Endothelial cell of umbilical vein (primary cell): ENCODE measurements at regions not wholly inside any gene's neighbourhood (a gene's known extent, or its start where the extent isn't known, plus 50 kb on each side); places are given as distances from the start of the nearest gene placed in this dataset.

Experiments
- BruUV-seq: library from RNA; stranded (reverse); fragments of 400-500 nt; replicated peaks from 2 replicates; lab custom pipeline; 2021; lab: Mats Ljungman, UMichigan
- CTCF ChIA-PET: fragments of 300-600, 350-600 bp; sonication (Branson Sonifier 250); formaldehyde crosslinking; loops from one replicate; lab custom pipeline; 2021; ENCODE audit warnings: antibody characterized with exemption, inconsistent platforms; lab: Charles Lee
- POLR2A ChIA-PET: fragments of 300-600, 350-600 bp; sonication (Branson Sonifier 250); formaldehyde crosslinking; loops from one replicate; lab custom pipeline; 2021; ENCODE audit warnings: antibody characterized with exemption, inconsistent platforms; lab: Charles Lee
- DNase-seq: peaks from one replicate; pipeline ENCODE4 v3.0.0-alpha.2; 2011; ENCODE audit warnings: low read depth, low spot score
- FAIRE-seq: peaks from 2 replicates; lab custom pipeline; 2011; peaks lifted over from hg19 to GRCh38; lab: Jason Lieb, UNC
- H2AFZ ChIP-seq: 2 replicates; pipeline ENCODE4 v1.6.0; 2012; ENCODE audit warnings: low read depth, low read length, control low read depth, inconsistent platforms
- H3K27ac ChIP-seq: 2 replicates; pipeline ENCODE4 v1.5.1; 2011; ENCODE audit warnings: low read depth, mild to moderate bottlenecking, control low read depth, low read length, moderate library complexity; ENCODE audit not compliant: insufficient read depth
- H3K27me3 ChIP-seq, 2 experiments: 2 replicates each; pipeline versions ENCODE4 v1.6.0 to v1.6.1; 2011; ENCODE audit warnings: low read length in 2 of 2, mixed read lengths in 1 of 2; ENCODE audit not compliant: control insufficient read depth in 2 of 2, insufficient read depth in 2 of 2
- H3K36me3 ChIP-seq, 2 experiments: 2 replicates in 1 of 2; 3 replicates in 1 of 2; pipeline ENCODE4 v1.5.1; 2011; ENCODE audit warnings: low read length in 2 of 2, mild to moderate bottlenecking in 1 of 2, moderate library complexity in 1 of 2; ENCODE audit not compliant: control insufficient read depth in 2 of 2, insufficient read depth in 2 of 2; ENCODE audit errors: extremely low read depth in 1 of 2
- H3K4me1 ChIP-seq: 3 replicates; pipeline ENCODE4 v1.5.1; 2011; ENCODE audit warnings: mild to moderate bottlenecking, low read length; ENCODE audit not compliant: control insufficient read depth, insufficient read depth; ENCODE audit errors: extremely low read depth
- H3K4me2 ChIP-seq: 2 replicates; pipeline ENCODE4 v1.6.1; 2011; ENCODE audit warnings: low read length, control low read depth, mixed read lengths; ENCODE audit not compliant: insufficient read depth
- H3K4me3 ChIP-seq, 3 experiments: fragments of 200-600 bp in 1 of 3; sonication (generic), shearing (Covaris generic) in 1 of 3; replicated peaks in 1 of 3; 2 replicates each; pipeline ENCODE4 v1.5.1; 2011 to 2016; ENCODE audit warnings: control low read depth in 3 of 3, low read length in 3 of 3, mild to moderate bottlenecking in 2 of 3, inconsistent platforms in 1 of 3, low read depth in 1 of 3, moderate library complexity in 1 of 3; ENCODE audit not compliant: insufficient read depth in 1 of 3
- H3K79me2 ChIP-seq: 2 replicates; pipeline ENCODE4 v1.6.0; 2012; ENCODE audit warnings: low read length, inconsistent platforms; ENCODE audit not compliant: control insufficient read depth, insufficient read depth
- H3K9ac ChIP-seq: replicated peaks from 2 replicates; pipeline ENCODE3; 2011; ENCODE audit warnings: low read length, control low read depth; ENCODE audit not compliant: insufficient read depth; ENCODE audit errors: extremely low read depth
- H3K9me1 ChIP-seq: replicated peaks from 3 replicates; pipeline ENCODE4 v1.6.0; 2011; ENCODE audit warnings: mild to moderate bottlenecking, low read length; ENCODE audit not compliant: control insufficient read depth, insufficient read depth; ENCODE audit errors: extremely low read depth
- H3K9me3 ChIP-seq: replicated peaks from 2 replicates; pipeline ENCODE4 v1.5.1; 2012; ENCODE audit warnings: low read length, inconsistent platforms; ENCODE audit not compliant: control insufficient read depth, insufficient read depth
- H4K20me1 ChIP-seq: replicated peaks from 2 replicates; pipeline ENCODE3; 2011; ENCODE audit warnings: mild to moderate bottlenecking, low read length; ENCODE audit not compliant: control insufficient read depth, insufficient read depth; ENCODE audit errors: extremely low read depth
- EZH2 ChIP-seq: IDR thresholded peaks from 2 replicates; pipeline ENCODE4 v1.6.1; 2012; ENCODE audit warnings: borderline replicate concordance, low read depth, mild to moderate bottlenecking, moderate library complexity, low read length, inconsistent platforms; ENCODE audit not compliant: severe bottlenecking
- FOS ChIP-seq: IDR thresholded peaks from 2 replicates; pipeline ENCODE4 v1.6.1; 2011; ENCODE audit warnings: mild to moderate bottlenecking, low read length, moderate library complexity, borderline replicate concordance; ENCODE audit not compliant: insufficient read depth
- GATA2 ChIP-seq: IDR thresholded peaks from 2 replicates; pipeline ENCODE4 v1.7.0; 2011; ENCODE audit warnings: low read depth, mild to moderate bottlenecking, moderate library complexity, mixed read lengths, low read length; ENCODE audit not compliant: insufficient read length, insufficient read depth
- JUN ChIP-seq: IDR thresholded peaks from 2 replicates; pipeline ENCODE4 v1.6.1; 2011; ENCODE audit warnings: borderline replicate concordance, low read depth; ENCODE audit not compliant: insufficient read length, insufficient read depth
- MAX ChIP-seq: IDR thresholded peaks from 2 replicates; pipeline ENCODE4 v1.6.1; 2011; ENCODE audit not compliant: insufficient read depth, insufficient read length
- MYC ChIP-seq: IDR thresholded peaks from one replicate; pipeline ENCODE4 v1.6.1; 2011; ENCODE audit warnings: mild to moderate bottlenecking, low read depth, low read length
- POLR2A ChIP-seq: IDR thresholded peaks from 2 replicates; pipeline ENCODE4 v1.6.1; 2012; ENCODE audit warnings: low read depth, mild to moderate bottlenecking, control low read depth, low read length
- POLR2AphosphoS5 ChIP-seq: IDR thresholded peaks from 2 replicates; pipeline ENCODE4 v1.6.1; 2012; ENCODE audit warnings: low read depth, mild to moderate bottlenecking, control low read depth, low read length, moderate library complexity; ENCODE audit not compliant: insufficient read depth
- dilution Hi-C: fragments of 300-500 bp; cut with MboI; formaldehyde crosslinking; loops from one replicate; pipeline ENCODE4 v1.15.0; 2019; ENCODE audit warnings: low sequenced_read_pairs; ENCODE audit not compliant: extremely low pct_ligation_motif_present
- intact Hi-C: fragments of 100-400 bp; cut with micrococcal nuclease; formaldehyde crosslinking; loops from one replicate; pipeline ENCODE4 v1.10.0; 2022

- dilution Hi-C loops: no loop called here
- Histone ChIP-seq H4K20me1 (no peaks in the 10 kb centered on the region), H3K4me3 (no peak overlapping the region), H3K9me3 (peaks cover 5% of the 10 kb centered on the region), H3K9ac (no peak overlapping the region), H3K4me2 (no peak overlapping the region), H3K27ac (no peak overlapping the region), H3K36me3 (no peaks in the 10 kb centered on the region), H3K79me2 (no peaks in the 10 kb centered on the region), H3K9me1 (no peaks in the 10 kb centered on the region), H3K27me3 (no peaks in the 10 kb centered on the region), H2AFZ (no peak overlapping the region), H3K4me1 (no peaks in the 10 kb centered on the region)
- ChIA-PET CTCF (no interaction called here), POLR2A (no interaction called here)
- no peak for FAIRE-seq
- DNase-seq: no peak
- BruUV-seq: no TSS peak
- intact Hi-C loops: no loop called here
- no peak for TF ChIP-seq GATA2
Observed at GRCh38 chr2:21890716-21891115, 766.9 kb downstream of the TDRD15 start.

GRCh38 chr2:21891191-21891590 lies 767.4 kb downstream of the TDRD15 start:
- H3K9me1 ChIP-seq: no peaks in the 10 kb centered on the region
- CTCF ChIA-PET: no interaction called here
- H3K9me3 ChIP-seq: peaks cover 6% of the 10 kb centered on the region
- H3K36me3 ChIP-seq: no peaks in the 10 kb centered on the region
- no peaks in the 10 kb centered on the region for H3K27me3 ChIP-seq
- H2AFZ ChIP-seq: no peak overlapping the region
- H4K20me1 ChIP-seq: no peaks in the 10 kb centered on the region
- intact Hi-C loops (no loop called here), dilution Hi-C loops (no loop called here)
- no peak overlapping the region for H3K9ac ChIP-seq
- no peak for TF ChIP-seq GATA2
- TF ChIP-seq JUN: no peak
- no peak for TF ChIP-seq MYC
- TF ChIP-seq EZH2: no peak
- TF ChIP-seq FOS: no peak
- TF ChIP-seq MAX: no peak
- no peak for TF ChIP-seq POLR2A
- no peak for TF ChIP-seq POLR2AphosphoS5
- POLR2A ChIA-PET: no interaction called here
- no peaks in the 10 kb centered on the region for H3K4me1 ChIP-seq
- no peak overlapping the region for H3K4me2 ChIP-seq
- FAIRE-seq (no peak), DNase-seq (no peak)
- no TSS peak for BruUV-seq
- H3K27ac ChIP-seq: no peak overlapping the region
- no peaks in the 10 kb centered on the region for H3K79me2 ChIP-seq
- no peak overlapping the region for H3K4me3 ChIP-seq
